Mesothelial cell of epicardium (in vitro differentiated cells): ENCODE measurements at regions not wholly inside any gene's neighbourhood (a gene's known extent, or its start where the extent isn't known, plus 50 kb on each side); places are given as distances from the start of the nearest gene placed in this dataset.

ENCODE experiments used
- DNase-seq, 2 experiments: peaks; one replicate each; pipeline ENCODE4 v3.0.0; 2021; ENCODE audit warnings: low spot score in 2 of 2; ENCODE audit not compliant: unreplicated experiment in 2 of 2
- H3K27ac Mint-ChIP-seq: 2 replicates; pipeline ENCODE4 v1.8.0; 2021; ENCODE audit warnings: mixed read lengths
- H3K27me3 Mint-ChIP-seq: 2 replicates; pipeline ENCODE4 v1.8.0; 2021; ENCODE audit warnings: low read depth, mixed read lengths
- H3K36me3 Mint-ChIP-seq: 2 replicates; pipeline ENCODE4 v1.8.0; 2021; ENCODE audit warnings: mixed read lengths
- H3K4me1 Mint-ChIP-seq: 2 replicates; pipeline ENCODE4 v1.8.0; 2021; ENCODE audit warnings: mixed read lengths
- H3K4me3 Mint-ChIP-seq: 2 replicates; pipeline ENCODE4 v1.8.0; 2021; ENCODE audit warnings: mild to moderate bottlenecking, moderate library complexity, mixed read lengths
- H3K9me3 Mint-ChIP-seq: 2 replicates; pipeline ENCODE4 v1.8.0; 2021; ENCODE audit warnings: mixed read lengths
- TF ChIP-seq, protein P1 (sequence below): fragments of 200-600 bp; sonication (generic); IDR thresholded peaks from one replicate; pipeline ENCODE4 v1.5.0; 2021; ENCODE audit warnings: antibody characterized with exemption; ENCODE audit not compliant: unreplicated experiment

DNA sequence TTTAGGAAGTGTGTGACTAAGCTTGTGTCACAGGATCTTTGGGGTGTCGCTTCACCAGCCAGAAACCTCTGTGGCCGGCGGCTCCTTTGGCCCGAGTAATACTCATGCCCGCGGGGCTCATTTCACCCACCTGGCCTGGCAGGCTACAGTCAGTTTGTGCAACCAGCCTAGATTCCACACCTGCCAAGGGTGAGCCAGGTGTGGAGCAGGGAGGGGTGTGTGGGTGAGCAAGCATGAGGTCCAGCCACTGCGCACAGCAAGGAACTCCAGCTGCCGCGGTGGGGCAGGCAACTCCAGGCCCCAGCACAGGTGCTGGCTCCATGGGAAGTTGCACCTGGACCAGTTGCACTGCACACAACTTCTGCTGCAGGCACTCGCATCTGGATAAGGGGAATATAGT lies 462.3 kb upstream of the LRFN5 start:
- Mint-ChIP-seq H3K27ac (no peak overlapping the region), H3K4me3 (no peak overlapping the region), H3K27me3 (no peaks in the 10 kb centered on the region), H3K4me1 (no peaks in the 10 kb centered on the region), H3K36me3 (peaks cover 7% of the 10 kb centered on the region), H3K9me3 (no peaks in the 10 kb centered on the region)
- TF ChIP-seq, protein P1, sequence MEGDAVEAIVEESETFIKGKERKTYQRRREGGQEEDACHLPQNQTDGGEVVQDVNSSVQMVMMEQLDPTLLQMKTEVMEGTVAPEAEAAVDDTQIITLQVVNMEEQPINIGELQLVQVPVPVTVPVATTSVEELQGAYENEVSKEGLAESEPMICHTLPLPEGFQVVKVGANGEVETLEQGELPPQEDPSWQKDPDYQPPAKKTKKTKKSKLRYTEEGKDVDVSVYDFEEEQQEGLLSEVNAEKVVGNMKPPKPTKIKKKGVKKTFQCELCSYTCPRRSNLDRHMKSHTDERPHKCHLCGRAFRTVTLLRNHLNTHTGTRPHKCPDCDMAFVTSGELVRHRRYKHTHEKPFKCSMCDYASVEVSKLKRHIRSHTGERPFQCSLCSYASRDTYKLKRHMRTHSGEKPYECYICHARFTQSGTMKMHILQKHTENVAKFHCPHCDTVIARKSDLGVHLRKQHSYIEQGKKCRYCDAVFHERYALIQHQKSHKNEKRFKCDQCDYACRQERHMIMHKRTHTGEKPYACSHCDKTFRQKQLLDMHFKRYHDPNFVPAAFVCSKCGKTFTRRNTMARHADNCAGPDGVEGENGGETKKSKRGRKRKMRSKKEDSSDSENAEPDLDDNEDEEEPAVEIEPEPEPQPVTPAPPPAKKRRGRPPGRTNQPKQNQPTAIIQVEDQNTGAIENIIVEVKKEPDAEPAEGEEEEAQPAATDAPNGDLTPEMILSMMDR: no peak
- no peak for DNase-seq

GRCh38 chr14:41137741-41138140 lies 468.9 kb upstream of the LRFN5 start:
- Mint-ChIP-seq H3K27me3 (no peaks in the 10 kb centered on the region), H3K36me3 (peaks cover 8% of the 10 kb centered on the region), H3K4me1 (peaks cover 6% of the 10 kb centered on the region), H3K4me3 (no peak overlapping the region), H3K9me3 (peaks cover 4% of the 10 kb centered on the region), H3K27ac (no peak overlapping the region)
- no peak for DNase-seq
- TF ChIP-seq, protein P1: no peak

GRCh38 chr14:41130274-41130673 lies 476.4 kb upstream of the LRFN5 start:
- no peak overlapping the region for H3K27ac Mint-ChIP-seq
- H3K4me3 Mint-ChIP-seq: no peak overlapping the region
- peaks cover 5% of the 10 kb centered on the region for H3K36me3 Mint-ChIP-seq
- H3K27me3 Mint-ChIP-seq: no peaks in the 10 kb centered on the region
- TF ChIP-seq, protein P1: no peak
- H3K9me3 Mint-ChIP-seq: peaks cover 4% of the 10 kb centered on the region
- no peak for DNase-seq
- H3K4me1 Mint-ChIP-seq: no peaks in the 10 kb centered on the region

- Mint-ChIP-seq H3K4me3 (no peak overlapping the region), H3K27me3 (no peaks in the 10 kb centered on the region), H3K9me3 (peaks cover 13% of the 10 kb centered on the region)
These were observed 486.3 kb upstream of the LRFN5 start for GRCh38 chr14:41120402-41120801.

GRCh38 chr14:41096131-41096530 lies 510.5 kb upstream of the LRFN5 start:
- H3K27me3 Mint-ChIP-seq: no peaks in the 10 kb centered on the region
- H3K4me1 Mint-ChIP-seq: no peaks in the 10 kb centered on the region
- no peak for DNase-seq
- TF ChIP-seq, protein P1: no peak
- H3K4me3 Mint-ChIP-seq: no peak overlapping the region
- H3K36me3 Mint-ChIP-seq: peaks cover 26% of the 10 kb centered on the region
- H3K9me3 Mint-ChIP-seq: peaks cover 26% of the 10 kb centered on the region
- H3K27ac Mint-ChIP-seq: no peak overlapping the region

More at GRCh38 chr14:41120402-41120801, 486.3 kb upstream of the LRFN5 start:
- DNase-seq: no peak
- Mint-ChIP-seq H3K4me1 (peaks cover 8% of the 10 kb centered on the region), H3K27ac (no peak overlapping the region), H3K36me3 (peaks cover 11% of the 10 kb centered on the region)
- TF ChIP-seq, protein P1: no peak

DNA sequence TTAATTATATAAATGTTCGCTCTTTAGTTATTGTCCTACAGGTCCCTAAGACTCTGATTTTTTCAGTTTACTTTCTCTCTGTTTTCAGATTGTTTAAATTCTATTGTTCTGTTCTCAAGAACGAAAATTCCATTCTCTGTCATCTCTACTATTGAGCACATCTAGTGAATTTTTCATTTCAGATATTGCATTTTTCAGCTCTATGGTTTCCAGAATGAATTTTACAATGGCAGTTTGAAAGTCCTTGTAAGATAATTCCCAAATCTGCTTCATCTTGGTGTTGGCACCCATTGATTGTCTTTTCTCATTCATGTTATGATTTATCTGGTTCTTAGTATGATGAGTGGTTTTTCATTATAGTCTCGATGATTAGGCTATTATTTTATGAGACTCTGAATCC lies 519.6 kb upstream of the LRFN5 start:
- H3K27ac Mint-ChIP-seq: no peak overlapping the region
- peaks cover 38% of the 10 kb centered on the region for H3K9me3 Mint-ChIP-seq
- H3K27me3 Mint-ChIP-seq: no peaks in the 10 kb centered on the region
- TF ChIP-seq, protein P1: no peak
- DNase-seq: no peak
- no peaks in the 10 kb centered on the region for H3K4me1 Mint-ChIP-seq
- H3K4me3 Mint-ChIP-seq: no peak overlapping the region
- peaks cover 30% of the 10 kb centered on the region for H3K36me3 Mint-ChIP-seq
